ELR (cell line): ENCODE measurements at regions not wholly inside any gene's neighbourhood (a gene's known extent, or its start where the extent isn't known, plus 50 kb on each side); places are given as distances from the start of the nearest gene placed in this dataset.
"Not testable (repeated sequence)": the region's sequence is repeated elsewhere in the genome, so short reads cannot be mapped to it uniquely, and the experiment has no call there.

Experiments
- DNase-seq: peaks from one replicate; pipeline ENCODE4 v3.0.0-alpha.2; 2015; ENCODE audit warnings: low read depth

DNA sequence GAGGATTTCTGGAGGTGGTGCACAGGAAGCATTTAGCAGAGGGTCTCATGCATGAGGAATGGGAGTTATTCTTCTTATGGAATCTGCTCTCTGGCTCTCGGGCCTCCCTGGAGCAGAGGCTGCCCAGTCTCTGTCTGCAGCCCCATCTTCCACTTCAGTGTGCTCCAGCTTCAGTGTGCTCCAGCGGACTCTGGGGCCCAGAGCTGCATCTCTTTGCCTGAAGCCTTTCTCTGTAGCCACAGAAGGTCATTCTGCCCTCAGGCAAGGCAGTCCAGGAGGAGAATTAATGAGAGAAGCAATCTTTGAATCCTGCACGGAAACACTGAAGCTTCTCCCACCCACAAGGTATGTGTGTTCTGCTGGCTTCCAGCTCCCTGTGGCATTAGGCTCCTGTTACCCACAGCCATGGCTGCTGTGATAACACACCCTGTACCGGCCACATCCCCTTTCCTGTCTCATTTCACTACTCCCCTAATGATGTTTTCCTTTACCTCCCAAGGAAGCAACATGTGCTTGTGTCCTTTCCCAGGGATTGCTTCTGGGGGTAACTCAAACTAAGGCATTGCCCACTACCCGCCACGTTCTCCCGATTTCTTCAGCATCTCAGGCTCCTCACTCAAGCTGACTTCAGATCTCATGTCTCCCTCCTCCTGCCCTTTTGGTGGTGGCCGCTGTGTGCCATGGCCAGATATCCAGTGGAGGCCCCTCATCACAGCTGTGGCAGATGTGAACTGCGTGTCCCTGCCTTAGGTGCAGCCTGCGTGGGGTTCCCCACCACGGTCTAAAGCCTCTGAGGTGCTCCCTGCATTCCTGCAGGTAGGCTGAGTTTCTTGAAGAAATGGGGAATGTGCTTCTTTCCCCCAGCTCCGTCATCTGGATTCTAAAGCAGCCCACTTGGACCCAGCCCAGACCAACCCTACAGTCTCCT, 181.2 kb upstream of the GALNT2 start:
- no peak for DNase-seq

DNA sequence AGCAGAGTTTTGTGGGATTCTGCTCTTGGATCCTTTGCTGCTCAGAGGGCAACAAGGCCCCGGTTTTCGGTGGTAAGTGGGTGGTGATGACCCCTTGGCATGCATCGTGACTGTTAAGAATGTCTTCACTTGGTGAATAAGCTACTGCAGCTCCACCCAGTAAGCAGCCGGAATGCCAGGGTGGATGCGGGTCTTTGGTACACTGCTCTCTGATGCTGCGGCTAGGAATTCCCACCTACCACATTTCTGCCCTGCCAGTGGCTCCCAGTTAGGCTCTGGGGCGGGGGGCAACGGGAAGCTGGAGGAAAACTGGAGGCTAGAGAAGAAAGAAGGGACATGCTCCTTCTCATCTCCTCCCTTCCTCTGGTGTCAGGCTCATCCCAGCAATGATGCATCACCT, 180.4 kb upstream of the GALNT2 start:
- no peak for DNase-seq

DNA sequence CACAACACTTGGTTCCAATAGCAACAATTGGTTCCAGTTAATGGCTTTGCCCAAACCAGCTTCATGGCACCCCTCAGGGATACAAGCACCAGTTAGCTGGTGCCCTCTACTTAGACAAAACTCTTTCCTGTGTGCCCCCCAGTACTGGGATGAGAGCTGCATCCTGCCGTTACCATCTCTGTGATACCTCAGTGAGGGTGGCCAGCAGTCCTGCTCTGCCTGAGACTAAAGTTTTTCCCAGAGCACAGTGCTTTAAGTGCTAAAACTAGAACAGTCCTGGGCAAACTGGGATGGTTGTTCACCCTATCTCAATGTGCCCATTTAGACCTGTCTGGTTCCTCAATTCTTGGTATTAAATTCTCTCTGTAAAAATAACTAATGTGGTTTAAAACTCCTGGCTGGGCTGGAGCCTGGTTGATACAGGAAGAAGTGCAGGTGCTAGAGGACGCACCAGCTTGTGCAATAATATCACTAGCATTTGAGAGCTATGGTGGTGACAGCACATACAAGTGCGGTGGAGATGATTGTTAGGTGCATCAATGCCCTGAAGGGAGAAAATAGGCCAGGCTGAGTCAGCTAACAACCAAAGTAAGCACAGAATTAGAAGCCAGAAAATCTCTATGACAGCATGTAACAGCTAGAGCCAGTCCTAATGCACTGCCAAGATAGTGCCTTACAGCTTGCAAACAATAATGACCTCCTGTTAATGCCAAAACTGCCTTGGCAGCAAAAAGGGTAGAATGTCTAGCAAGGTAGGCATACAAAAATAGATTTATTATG, 179.8 kb upstream of the GALNT2 start:
- DNase-seq: peak; percentile 72

DNA sequence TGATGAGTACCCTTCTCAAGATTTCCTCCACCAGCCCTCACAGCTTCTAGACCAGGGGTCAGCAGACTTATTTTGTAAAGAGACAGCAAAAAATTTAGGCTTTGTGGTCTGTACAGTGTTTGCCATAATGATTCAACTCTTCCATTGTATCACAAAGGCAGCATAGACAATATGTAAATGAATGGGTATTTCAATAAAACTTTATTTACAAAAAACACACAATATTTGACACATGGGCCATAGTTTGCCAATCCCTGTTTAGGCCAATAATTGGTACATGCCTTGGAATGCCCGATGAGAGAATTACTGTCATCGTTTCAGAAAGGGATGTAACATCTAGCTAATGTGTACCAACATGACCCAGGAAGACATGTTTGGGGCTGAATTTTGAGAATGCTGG, 178.9 kb upstream of the GALNT2 start:
- DNase-seq: no peak

DNA sequence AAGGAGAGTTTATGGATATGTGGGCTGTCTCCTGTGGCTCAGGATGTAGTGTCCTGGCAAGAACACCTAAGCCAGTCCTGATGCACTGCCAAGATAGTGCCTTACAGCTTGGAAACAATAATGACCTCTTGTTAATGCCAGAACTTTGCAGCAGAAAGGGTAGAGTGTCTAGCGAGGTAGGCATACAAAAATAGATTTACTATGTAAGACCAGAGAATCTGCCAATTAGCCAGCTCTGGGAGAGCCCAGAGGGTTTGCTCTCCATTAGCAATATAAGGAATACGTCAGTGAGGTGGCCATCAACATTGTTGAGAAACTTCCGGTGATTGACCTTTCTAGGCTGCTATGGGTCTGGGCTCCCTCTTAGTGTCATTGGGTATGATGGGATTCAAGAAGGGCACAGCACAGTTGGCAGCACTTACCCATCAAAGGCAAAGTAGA, 178.5 kb upstream of the GALNT2 start:
- no peak for DNase-seq

DNA sequence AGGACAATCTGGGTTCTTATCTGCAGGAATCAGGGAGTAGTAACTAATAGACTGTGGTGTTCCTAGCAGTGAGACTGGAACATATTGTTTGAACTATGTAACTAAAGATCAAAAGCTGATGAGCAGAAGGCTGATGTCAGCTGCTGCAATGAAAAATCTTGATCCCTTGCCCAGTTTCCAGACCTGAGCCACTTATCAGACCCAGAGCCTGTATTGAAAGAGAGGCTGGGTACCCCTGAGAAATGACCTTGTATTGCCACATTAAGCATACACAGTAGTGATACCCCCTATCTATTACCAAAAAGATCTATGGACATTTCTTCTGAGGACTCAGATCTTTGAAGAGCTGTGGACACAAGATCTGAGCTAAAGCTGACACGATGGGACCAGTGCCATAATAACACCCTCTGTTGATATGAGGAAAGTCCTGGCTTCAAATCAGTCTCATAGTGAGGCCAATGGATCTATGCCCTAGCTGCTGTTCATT, 178.0 kb upstream of the GALNT2 start:
- DNase-seq: no peak

DNA sequence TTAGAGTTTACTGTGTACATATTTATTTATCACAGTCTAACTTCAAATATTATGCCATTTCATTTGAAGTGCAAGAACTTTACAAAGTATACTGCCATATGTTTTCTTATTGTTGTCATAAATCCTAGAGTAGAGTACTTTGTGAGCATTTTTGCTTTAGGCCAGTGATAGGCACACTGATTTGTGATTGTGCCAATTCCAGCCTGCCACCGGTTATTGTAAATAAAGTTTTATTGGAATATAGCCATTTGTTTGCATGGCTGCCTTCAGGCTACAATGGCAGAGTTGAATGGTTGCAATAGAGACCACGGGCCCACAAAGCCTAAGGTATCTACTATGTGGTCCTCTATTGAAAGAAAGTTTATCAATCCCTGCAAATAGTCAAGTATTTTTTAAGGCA, 175.8 kb upstream of the GALNT2 start:
- DNase-seq: no peak

DNA sequence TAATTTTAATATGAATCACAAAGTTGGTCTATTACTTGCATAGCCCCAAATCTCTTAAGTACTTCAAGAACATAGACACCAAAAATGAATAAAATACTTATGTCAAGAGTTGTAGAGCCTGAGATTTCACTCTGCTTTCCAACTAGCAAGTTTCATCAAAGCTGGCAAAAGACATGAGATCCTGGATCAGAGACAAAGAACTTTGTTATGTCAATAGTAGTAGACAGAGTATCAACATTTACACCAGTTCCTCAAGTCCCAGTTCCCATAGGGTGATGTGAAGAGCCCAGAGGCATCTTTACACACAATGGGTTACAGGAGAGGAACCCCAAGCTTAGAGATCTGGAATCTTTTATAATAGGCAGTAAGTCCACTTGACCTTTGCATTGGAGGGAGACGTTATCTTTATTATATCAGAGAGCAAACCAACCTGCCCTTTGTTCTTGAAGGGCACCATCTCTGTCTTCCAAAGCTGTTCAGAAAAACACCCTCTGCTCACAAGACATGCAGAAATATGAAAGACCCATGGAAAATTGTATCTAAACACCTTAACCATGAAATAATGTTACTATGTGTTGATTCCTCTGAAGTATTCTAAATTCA, 174.4 kb upstream of the GALNT2 start:
- no peak for DNase-seq

DNA sequence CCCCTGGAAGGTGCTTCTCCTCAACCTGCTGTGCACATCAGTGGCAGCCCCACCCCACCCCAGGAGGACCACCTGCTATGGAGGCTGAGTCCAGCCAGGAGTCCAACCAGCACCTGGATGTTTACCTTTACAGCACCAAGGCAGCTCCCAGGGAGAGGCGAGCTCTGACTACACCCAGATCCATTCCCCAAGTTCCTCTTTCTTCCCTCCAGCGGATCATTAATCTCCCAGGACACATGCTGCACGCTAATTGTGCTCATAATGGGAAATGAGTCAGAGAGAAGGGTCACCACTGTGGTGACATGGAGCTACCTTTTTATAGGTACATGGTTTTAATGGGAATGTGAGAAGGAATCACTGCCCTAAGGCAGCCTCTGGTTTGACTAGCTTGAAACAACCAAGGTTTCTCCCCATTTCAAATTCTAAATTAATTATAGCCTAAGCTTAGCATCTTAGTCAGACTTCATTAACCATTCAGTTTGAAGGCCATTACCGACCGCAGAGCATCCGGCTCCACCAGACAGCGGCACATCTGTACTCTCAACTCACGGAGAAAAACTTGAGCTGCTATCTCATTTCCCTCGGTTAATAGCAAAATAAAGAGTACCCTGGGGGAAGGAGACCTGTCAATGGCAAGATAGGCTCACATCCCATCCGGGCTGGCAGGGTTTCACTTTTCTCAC, 173.1 kb upstream of the GALNT2 start:
- peak; percentile 11 for DNase-seq

DNA sequence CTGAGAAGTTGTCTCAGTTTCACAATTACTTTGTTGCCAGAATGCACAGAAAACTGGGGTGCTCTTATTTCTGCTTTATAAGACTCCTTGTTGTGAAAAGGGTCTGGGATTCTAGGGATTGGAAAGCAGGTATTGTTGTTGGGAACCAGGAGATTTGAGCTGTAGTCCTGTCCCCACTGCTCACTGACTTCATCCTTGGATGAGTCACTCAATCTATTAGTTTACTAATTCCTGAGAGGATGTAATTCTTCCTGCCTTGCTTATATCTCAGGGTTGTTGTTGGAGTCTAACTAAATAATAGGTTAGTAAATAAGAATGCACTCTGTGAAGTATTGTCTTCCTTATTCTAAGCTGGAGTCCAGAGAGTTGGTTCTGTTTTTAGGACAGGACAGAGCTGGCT, 172.5 kb upstream of the GALNT2 start:
- DNase-seq: peak; percentile 8

DNA sequence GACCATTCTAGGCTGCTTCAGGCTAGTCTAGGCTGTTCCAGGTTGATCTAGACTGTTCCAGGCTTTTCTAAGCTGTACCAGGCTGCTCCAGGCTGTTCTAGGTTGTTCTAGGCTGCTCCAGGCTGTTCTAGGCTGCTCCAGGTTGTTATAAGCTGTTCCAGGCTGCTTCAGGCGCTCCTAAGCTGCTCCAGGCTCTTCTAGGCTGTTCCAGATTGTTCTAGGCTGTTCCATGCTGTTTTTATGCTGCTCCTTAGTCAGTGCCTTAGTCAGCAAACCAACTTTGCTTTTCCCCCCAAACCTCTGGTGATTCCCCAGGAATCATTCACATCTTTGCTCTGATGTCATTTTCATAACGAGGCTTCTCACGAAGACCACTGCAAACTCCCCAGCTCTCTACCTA, 171.4 kb upstream of the GALNT2 start:
- no peak for DNase-seq

DNA sequence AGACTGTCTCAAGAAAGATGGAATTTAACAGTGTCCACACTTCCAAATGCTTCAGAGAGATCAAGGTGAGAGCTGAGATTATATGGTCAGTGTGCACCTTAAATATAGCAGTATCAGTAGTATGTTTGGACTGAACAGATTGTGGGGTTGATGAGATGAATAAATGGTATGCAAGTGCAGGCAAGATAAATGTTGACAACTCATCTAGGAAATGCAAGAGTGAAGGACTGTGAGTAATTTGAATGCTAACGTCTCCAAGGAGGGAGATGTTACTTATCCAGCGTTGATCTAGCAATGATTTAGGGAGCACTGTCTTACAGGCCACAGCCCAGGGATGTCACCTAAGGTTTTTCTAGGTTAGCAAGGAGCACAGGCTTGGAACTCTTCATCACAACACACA, 170.7 kb upstream of the GALNT2 start:
- no peak for DNase-seq

DNA sequence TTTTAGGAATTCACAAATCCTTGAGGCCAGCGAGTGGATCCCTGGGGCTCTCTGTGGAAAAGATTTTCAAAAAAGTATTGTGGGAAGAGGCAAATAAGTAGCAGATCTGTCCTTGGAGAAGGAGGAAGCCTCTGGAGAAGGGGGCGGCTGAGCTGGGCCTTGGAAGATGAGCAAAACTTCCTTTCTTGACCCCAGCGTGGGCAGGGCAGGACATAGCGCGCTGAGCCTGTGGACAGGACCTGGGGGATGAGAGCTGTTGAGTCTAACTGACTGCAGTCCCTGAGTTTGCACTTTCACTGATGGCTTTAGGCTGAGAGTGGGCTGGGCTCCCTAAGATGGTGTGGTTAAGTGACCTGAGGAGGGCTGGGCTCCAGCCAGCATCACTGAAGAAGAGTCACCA, 170.2 kb upstream of the GALNT2 start:
- no peak for DNase-seq

DNA sequence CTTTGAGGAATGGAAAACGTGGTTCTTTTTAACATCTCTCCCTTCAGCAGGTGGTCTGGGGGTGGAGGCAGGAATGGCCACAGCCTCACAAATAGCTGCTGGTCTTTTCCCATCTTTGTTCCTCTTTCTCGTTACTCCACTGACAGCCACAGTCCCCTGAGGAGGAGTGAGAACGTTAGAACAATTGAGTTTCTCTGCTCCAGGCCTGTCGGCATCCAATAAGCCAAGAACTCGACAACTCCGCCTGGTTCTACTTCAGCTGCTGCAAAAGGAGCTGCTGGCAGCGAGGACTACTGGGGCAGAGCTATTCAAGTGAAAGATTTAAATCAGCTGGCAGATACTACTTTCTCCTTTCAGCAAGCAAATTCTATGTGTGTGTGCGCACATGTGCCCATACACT, 169.5 kb upstream of the GALNT2 start:
- DNase-seq: no peak

DNA sequence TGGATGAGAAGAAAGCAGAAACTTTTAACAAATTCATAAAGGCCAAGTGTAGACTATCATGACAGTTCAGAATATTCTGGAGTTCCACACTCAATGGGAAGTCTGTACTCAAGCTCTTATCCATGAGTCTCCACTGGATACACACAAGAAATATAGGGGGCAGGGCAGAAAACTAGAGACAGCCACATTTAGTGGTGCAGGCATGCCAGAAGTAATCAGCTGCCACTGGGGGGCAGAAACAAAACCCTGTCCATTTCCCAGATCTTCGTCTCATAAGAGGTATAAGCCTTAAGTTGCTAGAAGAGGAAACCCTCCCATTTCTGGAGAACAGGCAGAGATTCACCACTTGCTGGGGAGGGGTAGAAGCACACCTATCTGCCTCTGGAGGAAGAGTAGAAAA, 166.8 kb upstream of the GALNT2 start:
- no peak for DNase-seq

DNA sequence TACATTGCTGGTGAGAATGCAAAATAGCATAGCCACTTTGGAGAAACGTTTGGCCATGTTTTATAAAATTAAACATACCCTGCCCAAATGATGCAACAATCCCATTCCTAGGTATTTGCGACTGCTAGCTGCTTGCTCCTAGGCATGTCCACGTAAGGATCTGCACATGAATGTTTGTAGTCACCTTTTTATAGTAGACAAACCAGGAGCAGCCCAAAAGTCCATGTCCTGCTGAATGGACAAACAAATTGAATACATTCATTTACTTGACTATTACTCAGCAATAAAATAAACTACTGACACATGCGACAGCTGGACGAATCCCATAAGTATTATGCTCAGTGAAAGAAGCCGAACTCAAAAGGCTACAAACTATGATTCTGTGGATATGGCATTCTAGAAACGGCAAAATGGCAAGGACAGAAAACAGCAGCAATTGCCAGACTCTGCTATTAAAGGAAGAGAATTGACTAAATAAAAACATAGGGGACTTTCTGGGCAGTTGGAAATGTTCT, 161.9 kb upstream of the GALNT2 start:
- DNase-seq: no peak

DNA sequence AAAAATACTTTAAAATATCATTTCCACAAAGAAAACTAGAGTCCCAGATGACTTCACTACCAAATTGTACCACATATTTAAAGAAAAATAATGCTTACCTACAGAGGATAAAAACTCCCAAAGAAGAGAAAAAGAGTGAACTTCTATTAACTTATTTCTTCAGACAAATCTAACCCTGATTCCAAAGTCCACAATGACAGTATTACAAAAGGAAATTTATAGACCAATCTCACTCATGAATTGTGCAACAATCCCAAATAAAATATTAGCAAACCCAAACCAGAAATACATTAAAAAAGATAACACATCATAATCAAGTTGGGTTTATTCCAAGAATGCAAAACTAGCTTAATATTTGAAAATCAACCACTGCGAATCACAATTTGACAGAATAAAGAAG, 161.4 kb upstream of the GALNT2 start:
- DNase-seq: no peak

DNA sequence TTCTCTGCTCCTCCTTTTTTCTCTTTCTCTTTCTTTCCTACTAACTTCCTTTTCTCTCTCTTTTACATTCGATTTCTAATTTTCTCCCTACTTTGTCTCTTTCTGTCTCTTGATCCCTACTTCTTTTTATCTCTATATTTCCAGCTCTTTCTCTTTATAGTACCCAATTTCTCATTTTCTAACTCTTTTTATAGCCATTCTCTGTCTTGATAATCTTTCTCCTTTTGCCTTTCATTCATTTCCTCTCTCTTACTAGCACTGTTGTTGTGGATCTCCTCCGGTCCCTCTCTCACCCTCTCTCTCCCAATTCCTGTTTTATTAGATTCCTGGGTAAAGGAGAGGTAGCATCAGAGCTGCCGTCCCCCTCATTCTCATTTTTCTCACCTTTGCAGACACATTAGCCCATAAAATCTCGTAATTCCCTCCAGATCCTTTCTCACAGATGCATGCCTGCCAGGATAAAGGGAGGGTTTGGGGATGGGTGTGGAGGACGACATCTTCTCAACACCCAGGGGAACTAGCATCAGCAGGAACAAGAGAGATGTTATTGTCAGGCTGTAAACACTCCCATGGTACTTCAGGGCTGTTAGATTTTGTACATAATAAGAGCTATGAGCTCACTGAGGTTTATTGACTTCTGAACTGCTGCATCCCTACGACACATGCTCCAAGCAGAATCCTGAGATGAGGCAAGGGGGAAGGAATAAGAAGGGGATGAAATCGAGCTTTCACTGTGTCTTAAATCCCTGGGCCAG, 159.0 kb upstream of the GALNT2 start:
- DNase-seq: no peak

DNA sequence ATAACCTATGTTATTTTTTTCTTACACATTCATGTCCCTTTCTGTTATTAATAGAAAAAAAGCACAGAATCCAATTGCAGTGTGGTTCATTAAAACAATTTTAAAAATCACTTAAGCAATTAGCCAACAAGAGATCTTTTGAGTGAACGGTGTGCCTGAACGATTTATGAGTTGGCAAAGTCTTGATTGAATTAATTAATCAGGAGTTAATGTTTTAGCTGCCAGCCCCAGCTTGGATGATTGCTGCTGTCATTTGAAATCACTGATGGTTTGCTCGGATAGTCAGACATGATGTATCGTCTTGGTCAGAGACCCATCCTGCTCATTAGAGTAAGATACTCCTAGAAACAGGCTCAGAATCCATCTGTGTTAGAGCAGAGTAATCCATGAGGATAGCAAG, 158.3 kb upstream of the GALNT2 start:
- no peak for DNase-seq

DNA sequence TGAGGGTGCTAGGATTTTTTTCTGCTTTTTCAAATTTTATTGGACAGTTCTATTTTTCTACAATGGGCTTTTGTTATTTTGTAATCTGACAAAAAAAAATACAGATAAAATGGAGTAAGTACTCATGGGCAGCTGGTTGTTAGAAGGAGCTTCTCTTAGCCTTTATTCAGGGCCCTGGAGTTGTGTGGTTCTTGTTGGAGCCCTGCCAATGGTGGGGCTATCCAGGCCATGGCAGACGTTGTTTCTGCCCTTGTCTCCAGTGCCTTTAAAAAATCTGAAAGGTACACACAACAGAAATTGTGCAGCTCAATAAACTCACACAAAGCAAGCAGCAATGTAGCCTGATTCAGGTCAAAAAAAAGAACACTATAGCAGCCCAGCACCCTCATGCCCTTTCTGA, 153.5 kb upstream of the GALNT2 start:
- no peak for DNase-seq

DNA sequence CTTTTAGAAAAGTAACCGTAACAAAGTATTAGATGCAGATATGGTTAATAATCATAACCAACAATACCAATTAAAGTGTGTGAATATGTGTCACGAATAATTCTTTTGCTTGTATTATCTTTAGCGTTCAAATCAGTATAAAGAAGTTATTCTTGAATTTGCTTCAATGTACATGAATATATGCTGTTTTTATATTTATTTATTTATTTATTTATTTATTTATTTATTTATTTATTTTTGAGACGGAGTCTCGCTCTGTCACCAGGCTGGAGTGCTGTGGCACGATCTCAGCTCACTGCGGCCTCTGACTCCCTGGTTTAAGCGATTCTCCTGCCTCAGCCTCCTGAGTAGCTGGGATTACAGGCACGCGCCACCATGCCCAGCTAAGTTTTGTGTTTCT, 147.6 kb upstream of the GALNT2 start:
- DNase-seq: not testable (repeated sequence)
